Tibial nerve (tissue), 4 donors: ENCODE measurements at regions not wholly inside any gene's neighbourhood (a gene's known extent, or its start where the extent isn't known, plus 50 kb on each side); places are given as distances from the start of the nearest gene placed in this dataset.

ENCODE experiments used
- DNase-seq, 2 donors: peaks; one replicate each; pipeline ENCODE4 v3.0.0-alpha.2; 2019; ENCODE audit warnings: low spot score in 2 of 2
- H3K27ac ChIP-seq, 4 donors: fragments of 200-600 bp; sonication (generic) in 3 of 4; one replicate each; pipeline ENCODE4 v1.5.1; 2017 to 2019; ENCODE audit warnings: mild to moderate bottlenecking in 1 of 4
- H3K27me3 ChIP-seq, 2 donors: fragments of 200-600 bp; sonication (generic) in 1 of 2; one replicate each; pipeline versions ENCODE4 v1.5.1 to v1.6.0; 2017 to 2019
- H3K36me3 ChIP-seq, 3 donors: fragments of 200-600 bp; sonication (generic); one replicate each; pipeline ENCODE4 v1.5.1; 2018 to 2019
- H3K4me1 ChIP-seq, 4 donors: fragments of 200-600 bp; sonication (generic) in 3 of 4; one replicate each; pipeline ENCODE4 v1.5.1; 2017 to 2019
- H3K4me3 ChIP-seq, 4 donors: fragments of 200-600 bp; sonication (generic) in 3 of 4; one replicate each; pipeline ENCODE4 v1.5.1; 2017 to 2019; ENCODE audit warnings: mild to moderate bottlenecking in 1 of 4, moderate library complexity in 1 of 4
- H3K9me3 ChIP-seq, 4 donors: fragments of 200-600 bp; sonication (generic) in 3 of 4; one replicate each; pipeline ENCODE4 v1.5.1; 2017 to 2019
- CTCF ChIP-seq, 5 experiments: fragments of 200-600 bp in 3 of 5; fragments of 450-650 bp in 2 of 5; sonication (generic) in 3 of 5; IDR thresholded peaks; one replicate each; pipeline ENCODE4 v1.5.1; 2016 to 2019; ENCODE audit warnings: antibody characterized with exemption in 5 of 5, mild to moderate bottlenecking in 3 of 5, moderate library complexity in 2 of 5
- EP300 ChIP-seq, 2 donors: sonication (generic); formaldehyde crosslinking; IDR thresholded peaks; one replicate each; pipeline ENCODE4 v1.6.1; 2017; ENCODE audit warnings: antibody characterized with exemption in 2 of 2, mild to moderate bottlenecking in 1 of 2
- POLR2A ChIP-seq, 2 donors: fragments of 450-650 bp; IDR thresholded peaks; one replicate each; pipeline ENCODE4 v1.6.1; 2017; ENCODE audit warnings: antibody characterized with exemption in 2 of 2, mild to moderate bottlenecking in 2 of 2, moderate library complexity in 2 of 2
- WGBS, 2 donors: methylation state at CpG; one replicate each; pipeline ENCODE4 v1.1.5; 2018; 5-methylcytosine and 5-hydroxymethylcytosine counted together

GRCh38 chr5:56749842-56750241, 65.5 kb upstream of the MAP3K1 start:
- Histone ChIP-seq H3K4me3 (no peak overlapping the region), H3K9me3 (peaks cover 0 to 9% (median 0%) of the 10 kb centered on the region in 4 donors), H3K27me3 (no peaks in the 10 kb centered on the region), H3K4me1 (no peaks in the 10 kb centered on the region), H3K36me3 (no peaks in the 10 kb centered on the region), H3K27ac (no peak overlapping the region)
- TF ChIP-seq EP300 (IDR thresholded peaks at IDR 0.05) (no peak), CTCF (IDR thresholded peaks at IDR 0.05) (no peak), POLR2A (IDR thresholded peaks at IDR 0.05) (no peak)
- 95 to 98% methylated on average over 3 of the region's 3 CpGs for WGBS, 2 donors
- no peak for DNase-seq

- H3K9me3 ChIP-seq: no peaks in the 10 kb centered on the region
- TF ChIP-seq CTCF (IDR thresholded peaks at IDR 0.05) (no peak), POLR2A (IDR thresholded peaks at IDR 0.05) (no peak), EP300 (IDR thresholded peaks at IDR 0.05) (no peak)
- no peaks in the 10 kb centered on the region for H3K36me3 ChIP-seq
- no peaks in the 10 kb centered on the region for H3K27me3 ChIP-seq
- no peaks in the 10 kb centered on the region for H3K4me1 ChIP-seq
- 91 to 93% methylated on average over 4 of the region's 4 CpGs for WGBS, 2 donors
- no peak overlapping the region for H3K27ac ChIP-seq
- DNase-seq: no peak
- no peak overlapping the region for H3K4me3 ChIP-seq
Measured at GRCh38 chr5:56746553-56747339, 68.6 kb upstream of the MAP3K1 start.

- Histone ChIP-seq H3K9me3 (no peaks in the 10 kb centered on the region), H3K27me3 (no peaks in the 10 kb centered on the region), H3K36me3 (no peaks in the 10 kb centered on the region), H3K4me3 (no peak overlapping the region), H3K4me1 (no peaks in the 10 kb centered on the region), H3K27ac (no peak overlapping the region)
- TF ChIP-seq EP300 (IDR thresholded peaks at IDR 0.05): no peak
- TF ChIP-seq CTCF (IDR thresholded peaks at IDR 0.05): no peak
- no peak for TF ChIP-seq POLR2A (IDR thresholded peaks at IDR 0.05)
- no peak for DNase-seq
- 95 to 96% methylated on average over 6 of the region's 6 CpGs for WGBS, 2 donors
Measured at GRCh38 chr5:56745864-56746263, 69.5 kb upstream of the MAP3K1 start.

- Histone ChIP-seq H3K9me3 (no peaks in the 10 kb centered on the region), H3K27ac (no peak overlapping the region), H3K4me1 (peaks cover 0 to 6% (median 1%) of the 10 kb centered on the region in 4 donors), H3K4me3 (no peak overlapping the region), H3K36me3 (no peaks in the 10 kb centered on the region), H3K27me3 (no peaks in the 10 kb centered on the region)
- TF ChIP-seq EP300 (IDR thresholded peaks at IDR 0.05): no peak
- TF ChIP-seq POLR2A (IDR thresholded peaks at IDR 0.05): no peak
- no peak for TF ChIP-seq CTCF (IDR thresholded peaks at IDR 0.05)
- 94 to 95% methylated on average over 4 of the region's 4 CpGs for WGBS, 2 donors
- DNase-seq: no peak
Measured at GRCh38 chr5:56740868-56741267, 74.5 kb upstream of the MAP3K1 start.

GRCh38 chr5:56739990-56740389, 75.4 kb upstream of the MAP3K1 start:
- Histone ChIP-seq H3K9me3 (no peaks in the 10 kb centered on the region), H3K4me3 (no peak overlapping the region), H3K27ac (no peak overlapping the region), H3K36me3 (no peaks in the 10 kb centered on the region), H3K4me1 (peaks cover 0 to 14% (median 2%) of the 10 kb centered on the region in 4 donors), H3K27me3 (no peaks in the 10 kb centered on the region)
- TF ChIP-seq EP300 (IDR thresholded peaks at IDR 0.05) (no peak), POLR2A (IDR thresholded peaks at IDR 0.05) (no peak), CTCF (IDR thresholded peaks at IDR 0.05) (no peak)
- WGBS, 2 donors: 7 to 19% methylated on average over 1 of the region's 1 CpG
- DNase-seq: no peak
